ENCODE measurements at regions not wholly inside any gene's neighbourhood (a gene's known extent, or its start where the extent isn't known, plus 50 kb on each side); places are given as distances from the start of the nearest gene placed in this dataset.

DNA sequence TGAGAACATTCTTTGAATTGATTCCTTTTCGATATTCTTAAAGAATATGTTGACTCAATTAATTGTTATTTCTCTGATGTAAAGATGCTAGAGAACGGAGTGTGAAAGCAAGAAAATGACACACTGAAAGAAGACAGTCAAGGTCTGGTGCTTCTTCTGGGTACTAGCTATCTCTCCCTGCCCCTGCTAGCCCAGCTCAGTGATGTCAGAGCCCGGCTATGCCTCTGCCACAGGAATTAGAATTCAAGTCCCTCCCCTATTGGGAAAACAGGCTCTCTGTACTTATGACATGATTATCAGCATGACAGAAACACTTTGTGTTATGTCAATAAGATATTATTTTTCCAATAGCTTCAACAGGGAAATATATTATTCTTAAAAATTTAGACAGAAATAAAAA lies 252.4 kb downstream of the KCNC2 start:
- POLR2A ChIA-PET, result no interaction called here
- in situ Hi-C loops (cut with HindIII; ENCODE audit: extremely low pct_ligation_motif_present, low pct_unique_long_range_greater_than_20kb), result no loop called here
- TF ChIP-seq PHF21A (CRISPR knock-in tag; IDR thresholded peaks at IDR 0.05) (no peak), EEA1 (CRISPR knock-in tag; IDR thresholded peaks at IDR 0.05; ENCODE audit: borderline replicate concordance) (no peak), HNRNPK (IDR thresholded peaks at IDR 0.05; ENCODE audit: low read depth, low read length, poor library complexity, severe bottlenecking) (no peak), CEBPG (CRISPR knock-in tag; IDR thresholded peaks at IDR 0.05) (no peak)
- CTCF ChIA-PET (ENCODE audit: low intra/inter-chr PET ratio, low total read pairs), result no interaction called here
- Histone ChIP-seq H3K4me3 (replicated peaks in 1 of 3; ENCODE audit: insufficient read depth in 1 of 3, low read depth in 2 of 3, low read length in 3 of 3) (no peak overlapping the region), H2AFZ (ENCODE audit: low read length) (no peak overlapping the region), H3K27me3 (ENCODE audit: control insufficient read depth in 1 of 2, insufficient read depth in 2 of 2, low read length in 2 of 2) (no peaks in the 10 kb centered on the region), H3K27ac (ENCODE audit: extremely low read length, insufficient read depth, low read length) (no peak overlapping the region), H3K4me1 (ENCODE audit: insufficient read depth, low read length) (no peaks in the 10 kb centered on the region), H3K36me3 (replicated peaks in 1 of 2; ENCODE audit: control insufficient read depth in 1 of 2, insufficient read depth in 2 of 2, low read length in 2 of 2) (no peaks in the 10 kb centered on the region), H3K79me2 (ENCODE audit: insufficient read depth, low read length) (no peaks in the 10 kb centered on the region), H3K9me3 (ENCODE audit: low read length) (peaks cover 12% of the 10 kb centered on the region; the same call in 1 of the 2 replicates), H4K20me1 (ENCODE audit: insufficient read depth, low read length) (no peaks in the 10 kb centered on the region), H3K9ac (ENCODE audit: insufficient read depth, low read depth, low read length) (no peak overlapping the region), H3K4me2 (ENCODE audit: low read depth, low read length) (no peak overlapping the region)
- 3% methylated on average over 3 of the region's 3 CpGs for WGBS (ENCODE audit: low lambda C conversion rate)
- ATAC-seq, result no peak
- intact Hi-C loops (cut with micrococcal nuclease; ENCODE audit: unreplicated experiment), result no loop called here
- no peak for DNase-seq (ENCODE audit: low spot score)
- BruUV-seq (replicated peaks), result no TSS peak
- FAIRE-seq, result no peak

DNA sequence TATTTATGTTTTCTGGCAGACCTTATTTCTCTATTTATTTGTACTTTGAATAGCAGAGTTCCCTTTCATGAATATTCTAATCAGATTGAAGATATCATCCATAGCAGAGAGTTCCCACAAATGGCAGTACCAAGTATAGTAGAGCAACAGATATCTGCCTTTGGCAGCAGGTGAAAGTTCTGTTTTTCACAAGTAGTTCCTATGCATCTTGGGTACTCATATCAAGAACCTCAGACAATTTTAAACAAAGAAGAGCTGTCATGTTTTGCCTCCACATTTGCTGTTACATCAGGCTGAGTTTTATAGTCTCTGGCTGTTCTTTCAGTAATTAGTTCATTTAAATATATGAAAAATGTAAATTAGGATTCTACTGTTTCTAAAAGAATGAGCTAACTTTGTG lies 252.0 kb downstream of the KCNC2 start:
- no peak overlapping the region for H3K27ac ChIP-seq (ENCODE audit: extremely low read length, insufficient read depth, low read length)
- FAIRE-seq (no peak), ATAC-seq (no peak), DNase-seq (ENCODE audit: low spot score) (no peak)
- intact Hi-C loops (cut with micrococcal nuclease; ENCODE audit: unreplicated experiment) (no loop called here), in situ Hi-C loops (cut with HindIII; ENCODE audit: extremely low pct_ligation_motif_present, low pct_unique_long_range_greater_than_20kb) (no loop called here)
- H3K4me2 ChIP-seq (ENCODE audit: low read depth, low read length), result no peak overlapping the region
- no peak overlapping the region for H2AFZ ChIP-seq (ENCODE audit: low read length)
- POLR2A ChIA-PET, result no interaction called here
- no peaks in the 10 kb centered on the region for H3K36me3 ChIP-seq (replicated peaks in 1 of 2; ENCODE audit: control insufficient read depth in 1 of 2, insufficient read depth in 2 of 2, low read length in 2 of 2)
- peaks cover 12% of the 10 kb centered on the region; the same call in 1 of the 2 replicates for H3K9me3 ChIP-seq (ENCODE audit: low read length)
- H3K4me1 ChIP-seq (ENCODE audit: insufficient read depth, low read length), result no peaks in the 10 kb centered on the region
- CTCF ChIA-PET (ENCODE audit: low intra/inter-chr PET ratio, low total read pairs), result no interaction called here
- no TSS peak for BruUV-seq (replicated peaks)
- H4K20me1 ChIP-seq (ENCODE audit: insufficient read depth, low read length), result no peaks in the 10 kb centered on the region
- no peaks in the 10 kb centered on the region for H3K27me3 ChIP-seq (ENCODE audit: control insufficient read depth in 1 of 2, insufficient read depth in 2 of 2, low read length in 2 of 2)
- no peaks in the 10 kb centered on the region for H3K79me2 ChIP-seq (ENCODE audit: insufficient read depth, low read length)
- H3K9ac ChIP-seq (ENCODE audit: insufficient read depth, low read depth, low read length), result no peak overlapping the region
- no peak overlapping the region for H3K4me3 ChIP-seq (replicated peaks in 1 of 3; ENCODE audit: insufficient read depth in 1 of 3, low read depth in 2 of 3, low read length in 3 of 3)
- TF ChIP-seq SAFB2 (CRISPR knock-in tag; IDR thresholded peaks at IDR 0.05; ENCODE audit: borderline replicate concordance, low read depth) (no peak), ZNF550 (CRISPR knock-in tag; IDR thresholded peaks at IDR 0.05; ENCODE audit: borderline replicate concordance) (no peak), ZNF570 (CRISPR knock-in tag; IDR thresholded peaks at IDR 0.05; ENCODE audit: borderline replicate concordance) (no peak), SIX4 (CRISPR knock-in tag; IDR thresholded peaks at IDR 0.05) (no peak), ZNF615 (CRISPR knock-in tag; IDR thresholded peaks at IDR 0.05; ENCODE audit: borderline replicate concordance) (no peak)

Measured in HepG2 (cell line).